ENCODE measurements at regions not wholly inside any gene's neighbourhood (a gene's known extent, or its start where the extent isn't known, plus 50 kb on each side); places are given as distances from the start of the nearest gene placed in this dataset.

DNA sequence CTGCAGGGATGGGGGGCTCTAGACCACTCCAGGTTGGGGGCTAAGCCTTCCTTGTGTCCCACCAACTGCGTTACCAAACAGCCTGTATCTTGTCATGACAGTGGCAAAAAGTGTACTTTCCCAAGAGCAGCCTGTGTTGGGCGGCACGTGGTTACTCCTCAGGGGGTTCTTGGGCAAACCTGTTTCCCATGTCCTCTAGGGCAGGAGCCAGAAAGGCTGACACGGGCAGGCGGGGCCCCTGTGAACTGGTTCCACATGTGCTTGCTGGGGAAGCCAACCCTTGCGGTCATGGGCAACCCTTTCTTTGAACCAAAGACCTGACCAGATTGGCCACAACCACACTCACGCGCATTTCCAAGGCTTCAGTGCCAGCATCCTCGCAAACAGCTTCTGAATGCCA, 228.5 kb downstream of the RBFOX3 start:
- H4K20me1 ChIP-seq (ENCODE audit: insufficient read depth, low read depth, low read length) = no peaks in the 10 kb centered on the region
- H3K36me3 ChIP-seq (ENCODE audit: insufficient read depth, low read length) = no peaks in the 10 kb centered on the region
- no peaks in the 10 kb centered on the region for H3K4me1 ChIP-seq (ENCODE audit: low read length)
- no peak overlapping the region for H3K4me3 ChIP-seq (ENCODE audit: low read length)
- no peaks in the 10 kb centered on the region for H3K9me2 ChIP-seq (replicated peaks; ENCODE audit: insufficient read depth, low read length)
- no peak overlapping the region for H3K27ac ChIP-seq (ENCODE audit: low read length)
- H3K27me3 ChIP-seq (ENCODE audit: low read length) = no peaks in the 10 kb centered on the region
- H3K79me2 ChIP-seq (ENCODE audit: low read length) = no peaks in the 10 kb centered on the region
- no peak for DNase-seq
- H3K9ac ChIP-seq (ENCODE audit: low read length) = no peak overlapping the region
- H2AFZ ChIP-seq (ENCODE audit: low read length) = no peak overlapping the region
- no peaks in the 10 kb centered on the region; the same call in 1 of the 2 replicates for H3K9me3 ChIP-seq (ENCODE audit: low read length)
- H3K4me2 ChIP-seq (ENCODE audit: low read depth, low read length, poor library complexity, severe bottlenecking) = no peak overlapping the region

GRCh38 chr17:79379700-79380445, 231.0 kb downstream of the RBFOX3 start:
- Histone ChIP-seq H3K36me3 (ENCODE audit: insufficient read depth, low read length) (no peaks in the 10 kb centered on the region), H3K4me3 (ENCODE audit: low read length) (no peak overlapping the region), H3K9me3 (ENCODE audit: low read length) (no peaks in the 10 kb centered on the region), H3K27ac (ENCODE audit: low read length) (no peak overlapping the region), H3K9ac (ENCODE audit: low read length) (no peak overlapping the region), H3K79me2 (ENCODE audit: low read length) (no peaks in the 10 kb centered on the region), H3K4me2 (ENCODE audit: low read depth, low read length, poor library complexity, severe bottlenecking) (no peak overlapping the region), H3K9me2 (replicated peaks; ENCODE audit: insufficient read depth, low read length) (no peaks in the 10 kb centered on the region), H3K27me3 (ENCODE audit: low read length) (no peaks in the 10 kb centered on the region), H2AFZ (ENCODE audit: low read length) (no peak overlapping the region), H4K20me1 (ENCODE audit: insufficient read depth, low read depth, low read length) (no peaks in the 10 kb centered on the region), H3K4me1 (ENCODE audit: low read length) (no peaks in the 10 kb centered on the region)
- DNase-seq = no peak

DNA sequence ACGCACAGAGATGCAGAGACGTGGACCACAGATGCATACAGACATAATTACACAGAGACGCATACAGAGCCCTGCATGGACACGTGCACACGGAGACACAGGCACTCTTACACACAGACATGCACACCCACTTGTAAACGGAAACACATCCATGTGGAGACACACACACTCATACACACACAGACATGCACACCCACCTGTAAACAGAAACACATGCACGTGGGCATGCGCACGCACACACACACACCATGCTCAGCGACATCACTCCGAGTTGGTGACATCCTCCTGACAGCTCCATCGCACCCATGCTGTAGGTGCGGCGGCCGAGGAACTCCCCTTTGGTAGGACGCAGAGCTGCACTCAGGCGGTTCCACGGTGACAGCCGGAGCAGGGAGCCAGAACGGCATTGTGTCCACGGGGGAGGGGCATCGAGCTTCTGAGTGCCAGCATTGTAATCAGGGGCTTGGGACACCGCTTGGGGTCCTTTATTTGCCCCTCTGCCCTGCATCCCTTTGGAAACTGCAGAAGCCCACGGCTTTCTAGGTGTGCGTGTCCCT, 233.5 kb downstream of the RBFOX3 start:
- Histone ChIP-seq H2AFZ (ENCODE audit: low read length) (no peak overlapping the region), H3K36me3 (ENCODE audit: insufficient read depth, low read length) (no peaks in the 10 kb centered on the region), H3K9ac (ENCODE audit: low read length) (no peak overlapping the region), H3K4me2 (ENCODE audit: low read depth, low read length, poor library complexity, severe bottlenecking) (no peak overlapping the region), H3K4me3 (ENCODE audit: low read length) (no peak overlapping the region), H3K27me3 (ENCODE audit: low read length) (no peaks in the 10 kb centered on the region), H3K4me1 (ENCODE audit: low read length) (no peaks in the 10 kb centered on the region), H3K79me2 (ENCODE audit: low read length) (no peaks in the 10 kb centered on the region), H3K9me3 (ENCODE audit: low read length) (no peaks in the 10 kb centered on the region), H3K9me2 (replicated peaks; ENCODE audit: insufficient read depth, low read length) (no peaks in the 10 kb centered on the region), H3K27ac (ENCODE audit: low read length) (no peak overlapping the region), H4K20me1 (ENCODE audit: insufficient read depth, low read depth, low read length) (no peaks in the 10 kb centered on the region)
- DNase-seq = no peak

DNA sequence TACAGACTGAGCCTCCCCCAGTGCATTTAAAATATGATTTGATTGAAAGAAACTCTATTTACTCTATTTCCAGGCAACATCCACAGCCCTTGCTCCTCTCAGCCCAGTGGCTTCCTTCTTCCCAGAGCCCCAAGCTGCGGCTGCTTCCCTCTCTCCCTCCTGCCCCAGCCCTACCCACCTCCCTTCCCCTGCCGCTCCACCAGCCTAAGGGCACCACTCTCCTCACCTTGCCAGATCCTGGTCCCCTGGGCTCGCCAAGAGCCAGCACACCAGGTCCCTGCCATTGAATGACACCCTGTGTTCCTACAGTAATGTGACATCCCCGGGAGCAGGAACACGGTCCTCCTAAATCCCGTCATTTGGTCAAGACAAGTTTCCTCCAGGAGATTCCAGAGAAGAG, 236.0 kb downstream of the RBFOX3 start:
- H2AFZ ChIP-seq (ENCODE audit: low read length) = no peak overlapping the region
- H3K4me3 ChIP-seq (ENCODE audit: low read length) = no peak overlapping the region
- no peaks in the 10 kb centered on the region for H3K9me3 ChIP-seq (ENCODE audit: low read length)
- H3K9me2 ChIP-seq (replicated peaks; ENCODE audit: insufficient read depth, low read length) = no peaks in the 10 kb centered on the region
- no peaks in the 10 kb centered on the region for H4K20me1 ChIP-seq (ENCODE audit: insufficient read depth, low read depth, low read length)
- DNase-seq = no peak
- no peaks in the 10 kb centered on the region for H3K27me3 ChIP-seq (ENCODE audit: low read length)
- no peaks in the 10 kb centered on the region for H3K4me1 ChIP-seq (ENCODE audit: low read length)
- no peak overlapping the region for H3K4me2 ChIP-seq (ENCODE audit: low read depth, low read length, poor library complexity, severe bottlenecking)
- H3K79me2 ChIP-seq (ENCODE audit: low read length) = no peaks in the 10 kb centered on the region
- no peaks in the 10 kb centered on the region for H3K36me3 ChIP-seq (ENCODE audit: insufficient read depth, low read length)
- H3K9ac ChIP-seq (ENCODE audit: low read length) = no peak overlapping the region
- no peak overlapping the region for H3K27ac ChIP-seq (ENCODE audit: low read length)

DNA sequence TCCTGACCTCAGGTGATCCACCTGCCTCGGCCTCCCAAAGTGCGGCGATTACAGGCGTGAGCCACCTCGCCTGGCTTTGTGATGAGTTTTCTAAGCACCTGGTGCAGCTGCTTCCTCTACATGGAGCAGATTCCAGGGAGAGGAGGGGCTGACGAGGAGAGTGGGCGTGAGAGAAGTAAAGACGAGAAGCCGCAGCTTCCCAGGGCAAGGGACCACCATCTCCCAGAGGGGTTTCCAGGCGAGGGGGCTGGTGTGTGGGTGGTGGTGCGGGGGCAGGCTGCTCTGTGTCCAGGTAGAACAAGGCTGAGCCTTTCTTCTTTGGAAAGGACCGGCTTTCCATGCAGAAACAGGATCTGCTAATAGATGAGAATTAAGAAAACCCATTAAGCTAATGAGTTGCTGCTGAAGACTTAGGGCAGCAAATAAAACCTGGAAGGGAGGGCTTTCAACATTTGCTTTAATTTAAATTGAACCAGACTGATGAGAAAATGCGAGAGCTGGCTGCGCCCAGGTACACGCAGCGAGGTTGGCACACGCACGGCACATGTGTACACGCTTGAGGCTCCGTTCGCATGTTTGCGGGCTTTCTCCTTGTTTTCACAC, 236.7 kb downstream of the RBFOX3 start:
- Histone ChIP-seq H3K27ac (ENCODE audit: low read length) (no peak overlapping the region), H4K20me1 (ENCODE audit: insufficient read depth, low read depth, low read length) (no peaks in the 10 kb centered on the region), H3K36me3 (ENCODE audit: insufficient read depth, low read length) (no peaks in the 10 kb centered on the region), H3K9ac (ENCODE audit: low read length) (no peak overlapping the region), H3K27me3 (ENCODE audit: low read length) (no peaks in the 10 kb centered on the region), H3K4me2 (ENCODE audit: low read depth, low read length, poor library complexity, severe bottlenecking) (no peak overlapping the region), H3K4me1 (ENCODE audit: low read length) (no peaks in the 10 kb centered on the region), H3K4me3 (ENCODE audit: low read length) (no peak overlapping the region), H3K9me2 (replicated peaks; ENCODE audit: insufficient read depth, low read length) (no peaks in the 10 kb centered on the region), H3K79me2 (ENCODE audit: low read length) (no peaks in the 10 kb centered on the region), H2AFZ (ENCODE audit: low read length) (no peak overlapping the region), H3K9me3 (ENCODE audit: low read length) (no peaks in the 10 kb centered on the region)
- DNase-seq = no peak

GRCh38 chr17:79372470-79373238, 238.2 kb downstream of the RBFOX3 start:
- Histone ChIP-seq H3K79me2 (ENCODE audit: low read length) (no peaks in the 10 kb centered on the region), H3K4me1 (ENCODE audit: low read length) (no peaks in the 10 kb centered on the region), H4K20me1 (ENCODE audit: insufficient read depth, low read depth, low read length) (no peaks in the 10 kb centered on the region), H2AFZ (ENCODE audit: low read length) (no peak overlapping the region), H3K9ac (ENCODE audit: low read length) (no peak overlapping the region), H3K4me3 (ENCODE audit: low read length) (no peak overlapping the region), H3K27ac (ENCODE audit: low read length) (no peak overlapping the region), H3K9me2 (replicated peaks; ENCODE audit: insufficient read depth, low read length) (no peaks in the 10 kb centered on the region), H3K4me2 (ENCODE audit: low read depth, low read length, poor library complexity, severe bottlenecking) (no peak overlapping the region), H3K36me3 (ENCODE audit: insufficient read depth, low read length) (no peaks in the 10 kb centered on the region), H3K9me3 (ENCODE audit: low read length) (no peaks in the 10 kb centered on the region), H3K27me3 (ENCODE audit: low read length) (no peaks in the 10 kb centered on the region)
- no peak for DNase-seq

DNA sequence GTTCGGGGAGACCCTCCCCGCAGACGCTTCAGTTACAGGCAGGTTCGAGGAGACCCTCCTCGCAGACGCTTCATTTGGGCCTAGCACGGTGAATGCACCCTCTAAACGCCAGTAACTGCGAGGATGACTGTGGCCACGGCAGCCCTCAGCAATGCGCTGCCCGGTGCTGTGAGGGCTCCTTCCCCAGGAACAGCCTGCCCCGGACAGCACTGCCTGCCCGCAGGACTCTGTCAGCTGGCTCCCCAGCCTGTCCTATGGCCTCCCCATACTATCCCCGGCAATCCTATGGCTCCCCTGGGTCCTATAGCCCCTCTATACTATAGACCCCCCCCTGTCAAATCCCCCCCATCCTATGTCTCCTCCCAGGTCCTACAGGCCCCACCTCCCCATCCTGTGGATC, 238.9 kb downstream of the RBFOX3 start:
- H3K4me3 ChIP-seq (ENCODE audit: low read length) = no peak overlapping the region
- no peaks in the 10 kb centered on the region for H4K20me1 ChIP-seq (ENCODE audit: insufficient read depth, low read depth, low read length)
- no peak overlapping the region for H2AFZ ChIP-seq (ENCODE audit: low read length)
- no peaks in the 10 kb centered on the region for H3K4me1 ChIP-seq (ENCODE audit: low read length)
- H3K4me2 ChIP-seq (ENCODE audit: low read depth, low read length, poor library complexity, severe bottlenecking) = no peak overlapping the region
- no peak overlapping the region for H3K27ac ChIP-seq (ENCODE audit: low read length)
- no peak for DNase-seq
- H3K27me3 ChIP-seq (ENCODE audit: low read length) = no peaks in the 10 kb centered on the region
- no peak overlapping the region for H3K9ac ChIP-seq (ENCODE audit: low read length)
- no peaks in the 10 kb centered on the region for H3K9me3 ChIP-seq (ENCODE audit: low read length)
- H3K9me2 ChIP-seq (replicated peaks; ENCODE audit: insufficient read depth, low read length) = no peaks in the 10 kb centered on the region
- H3K36me3 ChIP-seq (ENCODE audit: insufficient read depth, low read length) = no peaks in the 10 kb centered on the region
- H3K79me2 ChIP-seq (ENCODE audit: low read length) = no peaks in the 10 kb centered on the region

- no peaks in the 10 kb centered on the region for H3K9me2 ChIP-seq (replicated peaks; ENCODE audit: insufficient read depth, low read length)
- no peaks in the 10 kb centered on the region for H3K4me1 ChIP-seq (ENCODE audit: low read length)
- DNase-seq = no peak
- no peaks in the 10 kb centered on the region for H4K20me1 ChIP-seq (ENCODE audit: insufficient read depth, low read depth, low read length)
- no peaks in the 10 kb centered on the region for H3K9me3 ChIP-seq (ENCODE audit: low read length)
- no peak overlapping the region for H3K9ac ChIP-seq (ENCODE audit: low read length)
- no peaks in the 10 kb centered on the region for H3K36me3 ChIP-seq (ENCODE audit: insufficient read depth, low read length)
- H3K4me3 ChIP-seq (ENCODE audit: low read length) = no peak overlapping the region
- no peak overlapping the region for H3K4me2 ChIP-seq (ENCODE audit: low read depth, low read length, poor library complexity, severe bottlenecking)
- no peaks in the 10 kb centered on the region for H3K79me2 ChIP-seq (ENCODE audit: low read length)
- H3K27ac ChIP-seq (ENCODE audit: low read length) = no peak overlapping the region
- H3K27me3 ChIP-seq (ENCODE audit: low read length) = no peaks in the 10 kb centered on the region
- H2AFZ ChIP-seq (ENCODE audit: low read length) = no peak overlapping the region
These were observed 240.3 kb downstream of the RBFOX3 start for GRCh38 chr17:79370594-79370993.
